HEK293 (cell line): ENCODE measurements at regions not wholly inside any gene's neighbourhood (a gene's known extent, or its start where the extent isn't known, plus 50 kb on each side); places are given as distances from the start of the nearest gene placed in this dataset.
A peak's percentile ranks its signal among the peaks of the same experiment; 100 is the strongest.

Experiments used
- BCL11B ChIP-seq: fragments of 450-650 bp; formaldehyde crosslinking; IDR thresholded peaks from 2 replicates; pipeline ENCODE4 v1.5.1; 2016; ENCODE audit warnings: low read depth, missing biosample characterization, missing genetic modification characterization
- GLIS2 ChIP-seq: fragments of 450-650 bp; formaldehyde crosslinking; IDR thresholded peaks from 2 replicates; pipeline ENCODE4 v1.5.1; 2016; ENCODE audit warnings: missing biosample characterization, missing genetic modification characterization
- HIC1 ChIP-seq: fragments of 450-650 bp; formaldehyde crosslinking; IDR thresholded peaks from 2 replicates; pipeline ENCODE4 v1.5.1; 2016; ENCODE audit warnings: missing biosample characterization, missing genetic modification characterization
- HOXC10 ChIP-seq: sonication (generic); formaldehyde crosslinking; IDR thresholded peaks from 2 replicates; pipeline ENCODE4 v1.8.1; 2023; ENCODE audit warnings: mild to moderate bottlenecking, missing genetic modification reagents
- INSM2 ChIP-seq: fragments of 450-650 bp; formaldehyde crosslinking; IDR thresholded peaks from 2 replicates; pipeline ENCODE4 v1.5.1; 2016; ENCODE audit warnings: missing biosample characterization, missing genetic modification characterization
- PRDM2 ChIP-seq: fragments of 450-650 bp; formaldehyde crosslinking; IDR thresholded peaks from 2 replicates; pipeline ENCODE4 v1.5.1; 2016; ENCODE audit warnings: missing biosample characterization, missing genetic modification characterization, borderline replicate concordance
- ZBTB49 ChIP-seq: fragments of 450-650 bp; formaldehyde crosslinking; IDR thresholded peaks from 2 replicates; pipeline ENCODE4 v1.5.1; 2016; ENCODE audit warnings: missing biosample characterization, missing genetic modification characterization, low read depth
- ZBTB6 ChIP-seq: fragments of 450-650 bp; formaldehyde crosslinking; IDR thresholded peaks from 2 replicates; pipeline ENCODE4 v1.5.1; 2017; ENCODE audit warnings: missing biosample characterization, missing genetic modification characterization
- ZFHX2 ChIP-seq: fragments of 450-650 bp; formaldehyde crosslinking; conservative IDR thresholded peaks from 2 replicates; pipeline ENCODE4 v1.5.1; 2016; ENCODE audit warnings: missing biosample characterization, missing genetic modification characterization
- ZNF114 ChIP-seq: fragments of 450-650 bp; formaldehyde crosslinking; IDR thresholded peaks from 2 replicates; pipeline ENCODE4 v1.5.0; 2017; ENCODE audit warnings: missing biosample characterization, missing genetic modification characterization
- ZNF121 ChIP-seq: fragments of 450-650 bp; formaldehyde crosslinking; IDR thresholded peaks from 2 replicates; pipeline ENCODE4 v1.5.1; 2016; ENCODE audit warnings: missing biosample characterization, missing genetic modification characterization
- ZNF132 ChIP-seq: fragments of 450-650 bp; formaldehyde crosslinking; IDR thresholded peaks from 2 replicates; pipeline ENCODE4 v1.5.1; 2017; ENCODE audit warnings: missing biosample characterization, missing genetic modification characterization, borderline replicate concordance
- ZNF292 ChIP-seq: fragments of 450-650 bp; formaldehyde crosslinking; IDR thresholded peaks from 2 replicates; pipeline ENCODE4 v1.5.1; 2016; ENCODE audit warnings: low read depth, missing biosample characterization, missing genetic modification characterization, borderline replicate concordance
- ZNF302 ChIP-seq: fragments of 450-650 bp; formaldehyde crosslinking; IDR thresholded peaks from 2 replicates; pipeline ENCODE4 v1.5.1; 2016; ENCODE audit warnings: missing biosample characterization, missing genetic modification characterization, low read depth
- ZNF335 ChIP-seq: fragments of 450-650 bp; formaldehyde crosslinking; conservative IDR thresholded peaks from 2 replicates; pipeline ENCODE4 v1.5.1; 2016; ENCODE audit warnings: missing biosample characterization, missing genetic modification characterization
- ZNF416 ChIP-seq: fragments of 450-650 bp; formaldehyde crosslinking; IDR thresholded peaks from 2 replicates; pipeline ENCODE4 v1.5.1; 2016; ENCODE audit warnings: missing biosample characterization, missing genetic modification characterization
- ZNF530 ChIP-seq: fragments of 450-650 bp; formaldehyde crosslinking; IDR thresholded peaks from 2 replicates; pipeline ENCODE4 v1.5.1; 2016; ENCODE audit warnings: low read depth, missing biosample characterization, missing genetic modification characterization
- ZNF549 ChIP-seq: fragments of 450-650 bp; IDR thresholded peaks from 2 replicates; pipeline ENCODE4 v1.5.1; 2018; ENCODE audit warnings: missing biosample characterization, missing genetic modification characterization, mild to moderate bottlenecking, inconsistent platforms, moderate library complexity
- ZNF561 ChIP-seq: fragments of 450-650 bp; IDR thresholded peaks from 2 replicates; pipeline ENCODE4 v1.5.1; 2018; ENCODE audit warnings: missing biosample characterization, missing genetic modification characterization, borderline replicate concordance
- ZNF585B ChIP-seq: fragments of 450-650 bp; formaldehyde crosslinking; IDR thresholded peaks from 2 replicates; pipeline ENCODE4 v1.5.1; 2016; ENCODE audit warnings: missing biosample characterization, missing genetic modification characterization
- ZNF654 ChIP-seq: fragments of 450-650 bp; formaldehyde crosslinking; IDR thresholded peaks from 2 replicates; pipeline ENCODE4 v1.5.1; 2016; ENCODE audit warnings: low read depth, missing biosample characterization, missing genetic modification characterization
- ZNF791 ChIP-seq: fragments of 450-650 bp; formaldehyde crosslinking; IDR thresholded peaks from 2 replicates; pipeline ENCODE4 v1.5.1; 2016; ENCODE audit warnings: missing biosample characterization, missing genetic modification characterization
- ZNF843 ChIP-seq: fragments of 450-650 bp; formaldehyde crosslinking; IDR thresholded peaks from 2 replicates; pipeline ENCODE4 v1.5.1; 2016; ENCODE audit warnings: missing biosample characterization, missing genetic modification characterization
- ZSCAN23 ChIP-seq: fragments of 450-650 bp; formaldehyde crosslinking; IDR thresholded peaks from 2 replicates; pipeline ENCODE4 v1.5.1; 2016; ENCODE audit warnings: missing biosample characterization, missing genetic modification characterization

- TF ChIP-seq HOXC10 (no peak), ZBTB49 (tag by site-specific recombination) (no peak), ZNF335 (tag by site-specific recombination) (peak; percentile 54), ZNF132 (tag by site-specific recombination) (no peak), ZNF843 (peak; percentile 53; the same call in 1 of the 2 replicates), ZNF292 (tag by site-specific recombination) (no peak), GLIS2 (tag by site-specific recombination) (no peak), BCL11B (tag by site-specific recombination) (no peak), INSM2 (no peak), HIC1 (tag by site-specific recombination) (peak; percentile 40; the same call in 1 of the 2 replicates), ZNF114 (tag by site-specific recombination) (no peak), ZNF302 (no peak), ZFHX2 (tag by site-specific recombination) (no peak), ZBTB6 (tag by site-specific recombination) (no peak), ZNF121 (tag by site-specific recombination) (peak; percentile 80), ZNF416 (tag by site-specific recombination) (no peak), ZNF561 (peak; percentile 16; the same call in 1 of the 2 replicates), ZNF654 (tag by site-specific recombination) (peak; percentile 46), ZNF585B (tag by site-specific recombination) (no peak), PRDM2 (no peak), ZNF791 (tag by site-specific recombination) (no peak), ZSCAN23 (tag by site-specific recombination) (peak; percentile 52; the same call in 1 of the 2 replicates), ZNF530 (tag by site-specific recombination) (no peak), ZNF549 (no peak)
Observed at GRCh38 chr6:27772261-27773001, 139.8 kb downstream of the OR2B2 start (continued).
